GM12864 (cell line): ENCODE measurements at regions not wholly inside any gene's neighbourhood (a gene's known extent, or its start where the extent isn't known, plus 50 kb on each side); places are given as distances from the start of the nearest gene placed in this dataset.

Source experiments
- DNase-seq: peaks from one replicate; pipeline ENCODE4 v3.0.0-alpha.2; 2011; ENCODE audit warnings: low read depth
- H3K4me3 ChIP-seq: 2 replicates; pipeline ENCODE4 v1.5.1; 2011; ENCODE audit warnings: mild to moderate bottlenecking, low read depth, low read length, control low read depth
- CTCF ChIP-seq: IDR thresholded peaks from 2 replicates; pipeline ENCODE4 v1.5.1; 2011; ENCODE audit warnings: low read depth, mild to moderate bottlenecking, moderate library complexity, low read length, control low read depth, inconsistent platforms; ENCODE audit errors: missing control alignments

- no peak for DNase-seq
- no peak for TF ChIP-seq CTCF
- H3K4me3 ChIP-seq, result no peak overlapping the region
These were observed 308.9 kb downstream of the TXNL1 start for GRCh38 chr18:56329536-56329935.

- no peak overlapping the region for H3K4me3 ChIP-seq
- no peak for TF ChIP-seq CTCF
- no peak for DNase-seq
These were observed 311.1 kb downstream of the TXNL1 start for GRCh38 chr18:56327191-56327885.

- H3K4me3 ChIP-seq, result no peak overlapping the region
- no peak for TF ChIP-seq CTCF
- no peak for DNase-seq
These were observed 311.9 kb downstream of the TXNL1 start for GRCh38 chr18:56326336-56327072.

- no peak for DNase-seq
- no peak overlapping the region for H3K4me3 ChIP-seq
- peak; percentile 13 for TF ChIP-seq CTCF
These were observed 314.7 kb downstream of the TXNL1 start for GRCh38 chr18:56323673-56324072.

GRCh38 chr18:56322406-56322805 is 316.0 kb downstream of the TXNL1 start:
- no peak overlapping the region for H3K4me3 ChIP-seq
- TF ChIP-seq CTCF, result no peak
- no peak for DNase-seq

GRCh38 chr18:56321470-56321869 is 316.9 kb downstream of the TXNL1 start:
- DNase-seq, result no peak
- H3K4me3 ChIP-seq, result no peak overlapping the region

More at GRCh38 chr18:56321470-56321869, 316.9 kb downstream of the TXNL1 start:
- no peak for TF ChIP-seq CTCF
